AG09309 (cell line): ENCODE measurements at regions not wholly inside any gene's neighbourhood (a gene's known extent, or its start where the extent isn't known, plus 50 kb on each side); places are given as distances from the start of the nearest gene placed in this dataset.

ENCODE experiments used
- DNase-seq: peaks from one replicate; pipeline ENCODE4 v3.0.0-alpha.2; 2010; ENCODE audit warnings: low read depth
- H3K4me3 ChIP-seq: 2 replicates; pipeline ENCODE4 v1.5.1; 2011; ENCODE audit warnings: mild to moderate bottlenecking, low read depth, low read length, moderate library complexity; ENCODE audit not compliant: control insufficient read depth
- TF ChIP-seq, protein P1 (sequence below): IDR thresholded peaks from 2 replicates; pipeline ENCODE4 v1.5.1; 2011; ENCODE audit warnings: mild to moderate bottlenecking, low read depth, low read length, inconsistent platforms; ENCODE audit not compliant: insufficient read depth, control insufficient read depth; ENCODE audit errors: missing control alignments

DNA sequence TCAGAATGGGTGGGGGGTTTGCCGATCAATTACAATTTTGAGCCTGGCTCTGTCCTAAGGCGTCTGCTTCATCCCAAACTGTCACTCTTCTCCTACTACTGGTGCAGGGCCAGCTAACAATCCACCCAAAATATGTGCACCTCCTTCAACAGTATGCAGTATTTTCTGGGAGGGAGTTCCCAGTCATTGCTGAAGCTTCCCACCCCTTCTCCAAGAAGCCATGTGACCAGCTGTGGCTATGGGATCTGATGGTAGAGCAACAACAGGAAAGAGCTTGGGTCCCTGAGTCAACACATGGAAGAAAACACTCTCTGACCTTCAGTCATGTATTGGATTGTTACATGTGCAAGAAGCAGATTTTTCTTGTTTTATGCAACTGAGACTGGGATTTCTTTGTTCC, 185.7 kb upstream of the GHITM start:
- DNase-seq = no peak
- TF ChIP-seq, protein P1, sequence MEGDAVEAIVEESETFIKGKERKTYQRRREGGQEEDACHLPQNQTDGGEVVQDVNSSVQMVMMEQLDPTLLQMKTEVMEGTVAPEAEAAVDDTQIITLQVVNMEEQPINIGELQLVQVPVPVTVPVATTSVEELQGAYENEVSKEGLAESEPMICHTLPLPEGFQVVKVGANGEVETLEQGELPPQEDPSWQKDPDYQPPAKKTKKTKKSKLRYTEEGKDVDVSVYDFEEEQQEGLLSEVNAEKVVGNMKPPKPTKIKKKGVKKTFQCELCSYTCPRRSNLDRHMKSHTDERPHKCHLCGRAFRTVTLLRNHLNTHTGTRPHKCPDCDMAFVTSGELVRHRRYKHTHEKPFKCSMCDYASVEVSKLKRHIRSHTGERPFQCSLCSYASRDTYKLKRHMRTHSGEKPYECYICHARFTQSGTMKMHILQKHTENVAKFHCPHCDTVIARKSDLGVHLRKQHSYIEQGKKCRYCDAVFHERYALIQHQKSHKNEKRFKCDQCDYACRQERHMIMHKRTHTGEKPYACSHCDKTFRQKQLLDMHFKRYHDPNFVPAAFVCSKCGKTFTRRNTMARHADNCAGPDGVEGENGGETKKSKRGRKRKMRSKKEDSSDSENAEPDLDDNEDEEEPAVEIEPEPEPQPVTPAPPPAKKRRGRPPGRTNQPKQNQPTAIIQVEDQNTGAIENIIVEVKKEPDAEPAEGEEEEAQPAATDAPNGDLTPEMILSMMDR = no peak
- no peak overlapping the region for H3K4me3 ChIP-seq

DNA sequence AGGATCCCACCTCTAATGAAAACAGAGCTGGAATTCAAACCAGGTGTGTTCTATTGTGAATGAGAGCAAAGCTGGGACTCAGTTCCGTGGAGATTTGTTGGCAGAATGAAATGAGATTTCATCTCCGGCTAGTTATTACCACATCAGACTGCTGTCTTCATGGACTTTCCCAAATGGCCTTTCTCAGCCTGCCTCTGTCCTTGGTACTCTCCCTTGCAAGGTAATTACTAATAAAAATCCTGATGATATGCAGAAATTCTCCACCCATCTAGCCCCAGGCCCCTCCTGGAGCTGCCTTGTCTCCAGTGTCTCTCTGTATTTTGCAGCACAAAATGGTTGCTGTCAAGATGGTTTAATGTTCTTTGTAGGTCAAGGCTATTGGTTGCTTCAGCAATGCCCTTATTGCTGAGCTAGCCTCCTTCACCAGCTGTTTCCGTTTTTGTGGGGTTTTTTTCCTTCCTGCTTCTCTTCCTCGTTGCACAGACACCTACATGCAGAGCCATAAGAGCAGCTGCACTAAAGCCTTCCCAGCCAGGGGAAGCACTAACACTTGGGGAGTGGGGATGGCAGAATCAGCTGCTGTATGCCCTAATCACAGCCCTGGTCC, 185.0 kb upstream of the GHITM start:
- no peak for DNase-seq
- TF ChIP-seq, protein P1 = no peak
- no peak overlapping the region for H3K4me3 ChIP-seq

DNA sequence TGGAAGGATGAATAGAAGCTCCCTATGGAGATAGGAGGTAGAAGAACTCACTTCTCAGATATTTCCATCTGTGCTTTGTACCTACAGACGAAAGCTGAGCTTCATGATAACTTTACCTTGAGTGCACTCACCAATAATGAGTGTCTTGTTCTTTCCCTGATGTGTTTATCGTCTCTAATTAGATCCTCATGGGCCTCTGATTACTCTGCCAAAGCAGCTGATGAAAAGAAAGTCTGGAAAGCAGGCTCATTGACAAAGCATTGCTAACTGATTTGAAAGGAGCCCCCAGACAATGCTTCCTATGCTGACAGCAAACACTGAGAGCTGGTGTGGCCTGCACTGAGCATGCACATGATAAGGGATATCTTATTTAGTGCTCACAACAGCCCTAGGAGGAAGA, 183.9 kb upstream of the GHITM start:
- DNase-seq = no peak
- H3K4me3 ChIP-seq = no peak overlapping the region
- TF ChIP-seq, protein P1 = no peak

DNA sequence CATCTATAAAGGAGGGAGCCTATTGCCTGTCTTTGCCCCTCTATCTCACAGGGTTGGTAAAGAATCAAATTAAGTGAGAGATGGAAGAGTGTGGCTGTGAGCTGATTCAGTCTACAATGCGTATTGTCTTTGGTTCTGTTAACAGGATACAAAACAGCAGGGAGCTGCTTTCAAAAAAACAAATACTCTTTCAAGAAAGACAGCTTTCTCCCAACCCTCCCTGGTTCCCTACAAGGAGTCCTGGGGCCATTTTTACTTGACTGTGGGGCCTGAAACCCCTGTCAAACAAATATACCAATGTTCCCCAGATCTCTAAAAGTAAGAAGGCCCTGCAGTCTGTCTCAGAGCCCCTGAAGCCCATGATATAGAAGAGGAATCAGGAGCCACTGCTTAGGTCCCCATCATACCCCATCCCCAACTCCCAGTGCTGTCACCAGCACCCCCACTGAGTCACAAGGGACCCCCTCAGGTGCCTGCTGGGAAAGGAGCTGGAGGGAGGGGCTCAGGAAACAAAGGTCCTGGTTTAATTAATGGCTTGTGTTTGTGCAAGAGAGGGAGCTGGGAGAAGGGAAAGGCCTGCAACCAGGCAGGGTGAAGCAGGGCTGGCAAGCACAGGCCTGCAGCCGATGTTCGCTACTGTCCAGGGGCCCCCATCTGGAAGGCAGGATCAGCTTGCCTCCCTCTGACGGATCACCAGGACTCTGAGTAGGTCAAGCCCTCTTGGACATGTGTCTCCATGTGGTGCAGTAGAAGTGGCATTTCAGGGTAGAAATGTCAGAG, 182.0 kb upstream of the GHITM start:
- DNase-seq = no peak
- no peak overlapping the region for H3K4me3 ChIP-seq
- TF ChIP-seq, protein P1 = no peak

- no peak overlapping the region for H3K4me3 ChIP-seq
- TF ChIP-seq, protein P1 = no peak
- no peak for DNase-seq
Observed at GRCh38 chr10:83959328-83959727, 180.0 kb upstream of the GHITM start.

DNA sequence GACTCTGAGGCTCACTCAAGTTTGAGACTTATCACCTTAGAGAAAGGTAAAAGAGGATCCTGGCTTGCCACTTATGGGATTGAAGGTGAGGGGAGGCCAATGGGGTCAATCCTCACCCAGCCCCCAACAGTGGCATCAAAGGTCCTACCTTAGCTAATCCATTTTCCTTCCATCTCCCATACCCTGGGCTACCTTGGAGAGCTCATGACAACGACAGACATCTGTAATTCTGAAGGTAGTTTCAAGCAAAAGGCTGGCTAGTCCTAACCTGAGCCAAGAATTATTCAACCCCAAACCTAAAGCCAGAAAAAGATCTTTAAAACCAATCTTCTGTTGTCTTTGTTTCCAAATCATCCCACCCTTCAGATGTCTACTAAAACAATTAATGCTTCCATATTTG, 179.2 kb upstream of the GHITM start:
- TF ChIP-seq, protein P1 = no peak

More for the DNA sequence above, 179.2 kb upstream of the GHITM start:
- DNase-seq = no peak
- no peak overlapping the region for H3K4me3 ChIP-seq
